Left lobe of liver (tissue), 2 donors: ENCODE measurements at regions not wholly inside any gene's neighbourhood (a gene's known extent, or its start where the extent isn't known, plus 50 kb on each side); places are given as distances from the start of the nearest gene placed in this dataset.

Experiments
- ATAC-seq: fragments of 200-7000 bp; cut with Tn5 transposase; one replicate; pipeline ENCODE4 v1.9.1; 2020; ENCODE audit warnings: mild to moderate bottlenecking, moderate library complexity
- DNase-seq: peaks from one replicate; pipeline ENCODE4 v3.0.0-alpha.2; 2020; ENCODE audit warnings: low spot score
- donor health status: DM: no; HTN: no; CAD: no; lungs with moderate emphysema.
- donor health status: DM: no; HTN: yes; CAD: no.

DNA sequence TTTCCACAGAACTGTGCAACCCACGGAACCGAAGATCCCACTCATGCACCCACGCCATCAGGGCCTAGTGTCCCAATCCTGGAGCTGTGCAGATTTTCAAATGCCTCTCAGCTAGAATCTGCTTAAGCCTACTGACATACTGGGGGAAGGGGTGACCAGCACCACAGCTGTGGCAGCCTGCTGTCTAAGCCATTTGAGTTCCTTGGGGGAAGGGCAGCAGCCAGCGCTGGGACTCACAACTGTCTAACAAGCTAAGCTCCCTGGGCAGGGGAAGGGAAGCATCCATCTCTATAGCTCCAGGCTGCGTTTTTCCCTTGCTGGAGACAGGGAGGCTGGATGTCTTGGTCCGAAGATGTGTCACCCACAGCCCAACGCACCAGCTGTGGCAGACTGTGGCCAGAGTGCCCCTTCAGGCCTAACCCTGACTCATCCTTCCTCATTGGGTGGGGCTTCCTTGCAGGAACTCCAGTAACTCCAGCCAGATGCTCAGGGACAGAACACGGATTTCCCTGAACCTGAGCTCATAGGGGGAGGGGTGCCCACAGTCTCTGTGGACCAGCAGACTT, 194.8 kb downstream of the CHRDL1 start:
- DNase-seq (no peak), ATAC-seq (no peak)

DNA sequence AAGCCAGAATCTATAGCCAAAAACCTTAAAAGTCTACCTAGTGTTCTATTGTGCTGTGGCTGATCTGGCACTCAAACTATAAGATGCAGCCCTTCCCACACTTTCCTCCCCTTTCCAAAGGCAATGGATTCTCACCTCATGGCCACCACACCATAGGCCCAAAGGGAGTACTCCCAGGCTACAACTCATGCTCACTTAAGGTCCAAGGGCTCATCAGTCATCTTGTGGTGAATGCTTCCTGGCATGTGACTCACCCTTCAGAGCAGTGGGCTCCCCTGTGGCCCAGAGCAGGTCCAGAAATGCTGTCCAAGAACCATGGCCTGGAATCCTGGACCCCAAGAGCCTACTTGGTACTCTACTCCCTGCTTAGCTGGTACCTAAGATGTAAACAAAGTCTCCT, 181.0 kb downstream of the CHRDL1 start:
- ATAC-seq (no peak), DNase-seq (no peak)
